ENCODE measurements at regions not wholly inside any gene's neighbourhood (a gene's known extent, or its start where the extent isn't known, plus 50 kb on each side); places are given as distances from the start of the nearest gene placed in this dataset.
"Not testable (repeated sequence)": the region's sequence is repeated elsewhere in the genome, so short reads cannot be mapped to it uniquely, and the experiment has no call there.

DNA sequence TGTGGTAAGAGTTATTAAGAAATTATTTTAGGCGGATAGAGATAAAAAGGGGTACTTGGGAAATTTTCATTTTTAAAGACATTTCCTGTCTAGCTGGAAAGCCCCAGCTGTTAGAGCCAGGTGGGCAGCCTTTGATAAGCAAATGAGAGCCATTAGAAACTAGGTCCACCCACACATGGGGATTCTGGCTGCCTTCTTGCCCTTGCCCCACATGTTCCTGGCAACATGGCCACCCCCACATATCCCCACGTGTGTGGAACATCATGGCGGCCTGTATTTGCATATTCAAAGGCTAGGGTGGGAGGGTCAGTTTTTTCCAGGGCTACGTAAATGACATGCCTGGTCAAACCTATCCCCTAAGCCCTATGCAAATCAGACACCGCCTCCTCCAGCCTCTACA is 1382.1 kb downstream of the AACS start:
- DNase-seq (ENCODE audit: low spot score) = no peak

DNA sequence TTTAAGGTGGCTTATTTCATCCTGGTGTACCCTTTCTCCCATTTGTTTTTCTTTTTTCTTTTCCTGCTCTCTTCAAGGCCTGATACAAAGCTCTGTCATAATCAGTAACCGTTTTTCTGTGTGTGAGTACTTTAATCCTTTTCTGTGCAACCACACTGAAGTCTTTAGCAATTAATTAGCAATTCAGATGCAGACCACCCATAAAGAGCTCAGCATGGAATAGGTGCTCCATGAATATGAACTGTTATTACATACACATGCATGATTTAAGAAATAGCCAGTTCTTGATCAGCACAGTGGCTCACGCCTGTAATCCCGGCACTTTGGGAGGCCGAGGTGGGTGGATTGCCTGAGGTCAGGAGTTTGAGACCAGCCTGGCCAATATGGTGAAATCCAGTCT is 1386.6 kb downstream of the AACS start:
- DNase-seq (ENCODE audit: low spot score) = no peak

GRCh38 chr12:126452686-126453085 is 1387.5 kb downstream of the AACS start:
- not testable (repeated sequence) for DNase-seq (ENCODE audit: low spot score)

DNA sequence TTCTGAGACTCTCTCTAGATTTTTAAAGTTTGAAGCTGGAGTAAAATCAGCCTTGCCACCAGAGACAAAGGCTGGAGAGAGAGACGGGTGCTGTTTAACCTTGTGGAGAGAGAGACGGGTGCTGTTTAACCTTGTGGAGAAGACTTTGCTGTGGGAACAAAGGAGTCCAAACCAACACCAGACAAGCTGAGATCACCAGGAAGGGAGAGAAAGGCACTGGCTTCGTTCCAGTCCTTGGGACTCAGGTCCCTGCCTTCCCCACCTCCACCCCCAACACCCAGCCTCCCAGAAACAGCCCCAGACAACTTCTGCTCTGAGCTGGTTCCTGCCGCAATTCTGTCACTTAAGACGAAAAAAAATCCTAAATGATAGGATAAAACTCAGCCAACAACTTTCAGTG is 1389.3 kb downstream of the AACS start:
- no peak for DNase-seq (ENCODE audit: low spot score)

- no peak for DNase-seq (ENCODE audit: low spot score)
Measured at GRCh38 chr12:126457776-126458175, 1392.5 kb downstream of the AACS start.

GRCh38 chr12:126464153-126464552 is 1398.9 kb downstream of the AACS start:
- no peak for DNase-seq (ENCODE audit: low spot score)

DNA sequence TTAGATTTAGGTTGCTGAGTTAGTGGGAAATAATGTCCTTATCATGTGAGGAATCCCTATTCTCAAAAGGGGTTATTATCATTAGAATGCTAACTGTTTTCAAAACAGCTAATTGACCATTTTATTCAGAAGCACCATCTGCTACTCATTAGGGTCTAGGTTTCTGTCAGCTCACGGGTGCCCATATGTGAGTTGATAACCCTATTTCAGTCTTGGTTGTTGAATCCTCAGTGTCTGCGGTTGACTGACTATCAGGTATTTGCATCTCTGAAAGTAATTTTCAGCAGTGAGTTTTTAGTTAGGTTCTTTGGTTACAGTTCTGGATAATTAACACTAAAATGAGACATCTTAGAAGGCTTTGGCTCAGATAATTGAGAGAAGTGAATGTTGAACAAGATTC is 1404.0 kb downstream of the AACS start:
- DNase-seq (ENCODE audit: low spot score) = no peak

DNA sequence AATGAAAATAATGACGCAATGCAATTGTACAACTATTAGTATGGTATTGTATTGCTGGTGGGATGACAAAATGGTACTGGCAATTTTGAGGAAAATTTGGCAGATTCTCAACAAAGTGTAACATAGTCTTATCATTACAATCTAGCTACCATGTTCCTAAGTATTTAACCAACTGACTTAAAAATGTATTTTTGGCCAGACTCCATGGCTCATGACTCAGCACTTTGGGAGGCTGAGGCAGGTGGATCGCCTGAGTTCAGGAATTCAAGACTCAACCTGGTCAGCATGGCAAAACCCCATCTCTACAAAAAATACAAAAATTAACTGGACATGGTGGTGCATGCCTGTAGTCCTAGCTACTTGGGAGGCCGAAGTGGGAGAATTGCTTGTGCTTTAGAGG is 1409.5 kb downstream of the AACS start:
- DNase-seq (ENCODE audit: low spot score) = no peak

GRCh38 chr12:126480451-126480850 is 1415.2 kb downstream of the AACS start:
- DNase-seq (ENCODE audit: low spot score) = no peak

- DNase-seq (ENCODE audit: low spot score) = no peak
Measured at GRCh38 chr12:126481688-126482087, 1416.5 kb downstream of the AACS start.

- DNase-seq (ENCODE audit: low spot score) = no peak
Measured at GRCh38 chr12:126482238-126482889, 1417.1 kb downstream of the AACS start.

GRCh38 chr12:126483145-126484068 is 1418.2 kb downstream of the AACS start:
- DNase-seq (ENCODE audit: low spot score) = peak; percentile 1

- DNase-seq (ENCODE audit: low spot score) = no peak
Measured at GRCh38 chr12:126487431-126487980, 1422.3 kb downstream of the AACS start.

DNA sequence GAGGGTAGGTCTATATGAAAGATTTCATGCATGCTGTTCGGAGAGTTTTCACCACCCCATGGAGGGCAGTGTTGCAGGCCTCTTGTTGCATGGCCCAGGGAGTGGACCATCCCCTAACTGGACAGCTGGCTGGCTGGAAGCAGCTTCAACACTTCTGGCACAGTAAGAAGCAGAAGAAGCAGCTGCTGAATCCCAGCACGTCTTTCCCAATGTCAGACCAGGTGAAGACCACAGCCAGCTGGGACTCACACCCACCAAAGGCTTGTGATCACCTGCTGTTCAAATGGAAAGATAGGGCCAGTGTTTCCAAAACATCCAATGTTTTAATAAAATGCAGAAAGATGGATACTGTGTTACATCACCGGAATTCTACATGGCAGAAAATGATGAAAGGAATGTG is 1423.6 kb downstream of the AACS start:
- DNase-seq (ENCODE audit: low spot score) = no peak

DNA sequence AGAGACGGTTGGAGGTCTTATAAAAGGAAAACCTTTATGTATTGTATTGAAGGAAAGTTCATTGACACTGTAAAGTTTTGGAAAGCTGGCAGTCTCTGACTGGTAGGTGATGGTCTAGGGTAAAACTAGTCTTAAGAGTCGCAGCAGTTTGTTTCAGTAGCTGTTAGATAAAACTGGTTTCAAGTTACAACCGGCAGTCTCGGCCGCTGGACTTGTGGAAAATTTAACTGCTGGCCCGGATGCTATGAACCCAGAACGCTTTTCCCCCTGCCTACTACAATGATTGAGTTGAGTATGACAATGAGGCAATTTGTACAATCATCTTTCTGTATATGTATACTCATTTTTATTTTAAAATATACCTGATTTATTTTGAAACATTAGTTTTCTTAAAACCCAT is 1426.9 kb downstream of the AACS start:
- DNase-seq (ENCODE audit: low spot score) = no peak

- no peak for DNase-seq (ENCODE audit: low spot score)
Measured at GRCh38 chr12:126493366-126494108, 1428.3 kb downstream of the AACS start.

- DNase-seq (ENCODE audit: low spot score) = no peak
Measured at GRCh38 chr12:126496201-126496600, 1431.0 kb downstream of the AACS start.

- no peak for DNase-seq (ENCODE audit: low spot score)
Measured at GRCh38 chr12:126506426-126507182, 1441.4 kb downstream of the AACS start.

DNA sequence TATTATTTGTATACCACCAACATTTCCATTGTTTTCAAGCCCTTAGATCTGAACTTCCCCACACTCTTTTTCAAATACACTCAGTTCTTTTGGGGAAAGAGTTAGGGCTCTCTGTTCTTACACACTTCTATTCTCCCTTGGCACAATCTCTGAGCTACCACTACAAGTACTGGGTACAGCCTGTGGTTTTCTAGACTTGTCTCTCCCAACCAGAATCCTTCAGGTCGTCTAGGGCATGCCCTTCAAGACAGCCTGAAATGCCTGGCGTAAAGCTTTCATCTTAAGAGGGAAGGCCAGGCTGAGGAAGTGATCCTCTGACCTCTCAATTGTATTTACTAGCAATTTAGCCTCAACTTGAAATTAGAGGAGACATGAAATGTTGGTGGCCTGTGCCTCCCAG is 1442.0 kb downstream of the AACS start:
- DNase-seq (ENCODE audit: low spot score) = no peak

DNA sequence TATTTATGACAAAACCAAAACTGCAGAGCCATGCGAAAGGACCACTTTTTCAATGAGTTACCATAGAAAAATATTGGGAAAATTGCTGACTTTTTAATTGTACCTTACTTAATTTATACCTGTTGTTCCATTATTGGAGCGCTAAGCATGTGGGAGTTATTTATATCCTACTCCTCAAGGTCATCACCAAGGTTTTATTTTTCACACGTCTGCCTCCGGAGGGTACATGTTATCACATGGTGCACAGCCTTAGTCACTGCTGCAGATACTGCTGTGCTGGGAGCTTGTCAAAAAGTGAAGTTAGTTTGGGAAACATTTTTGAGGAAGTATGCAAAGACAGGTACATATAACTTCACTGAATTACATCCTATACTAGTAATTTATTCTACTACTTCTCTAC is 1444.3 kb downstream of the AACS start:
- DNase-seq (ENCODE audit: low spot score) = no peak

DNA sequence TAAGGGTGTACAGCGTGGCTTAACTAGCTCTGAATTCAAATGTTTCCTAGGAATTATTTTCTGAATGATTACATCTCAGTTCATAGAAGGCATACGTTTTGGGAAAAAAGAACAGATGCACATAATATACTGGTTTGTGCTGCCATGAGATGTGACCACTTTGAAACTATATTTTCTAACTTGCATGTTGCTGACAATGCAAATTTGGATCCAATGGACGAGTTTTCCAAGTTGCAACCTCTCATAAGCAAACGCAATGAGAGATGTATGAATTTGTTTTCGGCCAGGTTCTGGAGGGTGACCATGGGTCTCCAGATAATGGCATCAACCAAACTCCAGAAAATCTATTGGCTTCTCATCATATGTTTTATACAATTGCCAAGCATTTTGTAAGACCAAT is 1445.4 kb downstream of the AACS start:
- DNase-seq (ENCODE audit: low spot score) = no peak
